ENCODE measurements at regions not wholly inside any gene's neighbourhood (a gene's known extent, or its start where the extent isn't known, plus 50 kb on each side); places are given as distances from the start of the nearest gene placed in this dataset.
"Not testable (repeated sequence)": the region's sequence is repeated elsewhere in the genome, so short reads cannot be mapped to it uniquely, and the experiment has no call there.

DNA sequence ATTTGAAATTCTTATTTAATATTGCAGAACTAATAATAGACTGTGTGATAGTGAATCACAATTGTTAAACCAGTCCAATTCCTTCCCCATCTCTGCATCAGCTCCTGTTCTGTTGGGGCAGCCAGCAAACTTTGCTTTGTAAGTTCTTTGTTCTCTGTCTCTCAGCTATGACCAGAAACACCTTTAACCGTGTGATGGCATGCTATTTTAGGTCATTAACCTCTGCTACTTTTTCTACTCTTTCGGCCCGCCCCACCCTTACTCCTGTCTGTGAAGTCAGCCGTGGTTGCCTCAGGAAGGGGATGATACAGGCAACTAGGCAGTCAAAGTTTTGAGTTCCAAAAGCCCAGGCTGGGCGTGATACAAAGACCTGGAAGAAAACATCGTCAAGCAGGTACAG is 51.3 kb upstream of the EGFL6 start:
- DNase-seq (ENCODE audit: low spot score): no peak

DNA sequence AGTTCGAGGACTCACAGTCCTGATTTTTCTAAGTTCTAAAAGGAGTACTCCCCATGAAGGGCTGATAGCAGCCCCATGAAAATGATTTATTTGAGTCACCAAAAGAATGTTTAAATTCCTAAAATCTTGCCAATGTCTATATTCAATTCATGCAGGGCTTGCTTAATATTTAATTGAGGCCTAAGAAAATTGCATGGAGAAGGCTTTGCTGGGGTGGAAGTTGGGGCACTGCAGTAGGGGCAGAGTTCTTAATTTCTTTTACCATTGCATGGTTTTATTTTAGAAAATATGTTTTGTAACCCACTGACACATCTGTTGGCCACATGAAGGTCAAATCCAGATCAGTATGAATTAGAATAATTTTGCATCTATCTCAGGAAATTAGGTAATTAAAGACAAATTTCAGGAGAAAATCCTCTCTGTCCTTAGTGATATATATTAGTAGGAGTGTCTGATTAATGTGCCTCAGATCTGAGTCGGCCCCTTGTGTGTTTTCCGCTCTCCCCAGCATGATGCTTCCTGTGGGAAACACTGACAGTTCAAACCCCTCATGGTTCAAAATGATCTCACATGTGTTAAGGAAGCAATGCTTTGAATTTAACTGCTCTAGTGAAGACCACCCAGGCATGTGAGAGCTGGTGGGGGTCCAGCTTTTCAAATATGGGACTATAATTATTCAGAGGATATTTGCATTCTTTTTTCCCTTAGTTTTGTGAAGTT is 54.0 kb upstream of the EGFL6 start:
- DNase-seq (ENCODE audit: low spot score): no peak

DNA sequence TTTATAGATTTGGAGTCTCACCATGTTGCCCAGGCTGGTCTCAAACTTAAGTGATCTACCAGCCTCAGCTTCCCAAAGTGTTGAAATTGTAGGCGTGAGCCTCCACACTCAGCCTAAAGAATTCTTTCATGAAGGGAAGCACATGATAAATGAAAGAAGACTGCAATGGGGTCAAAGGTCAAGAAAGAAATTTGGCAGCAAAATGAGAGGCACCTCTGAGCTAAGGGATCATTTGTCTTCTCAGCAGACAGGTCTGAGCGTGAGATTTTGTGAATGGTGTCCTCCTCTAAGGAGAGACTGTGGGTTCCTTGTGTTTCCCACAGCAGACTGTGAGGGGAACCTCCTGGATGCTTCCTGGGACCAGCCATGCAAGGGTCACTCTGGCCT is 57.5 kb upstream of the EGFL6 start:
- DNase-seq (ENCODE audit: low spot score): no peak

DNA sequence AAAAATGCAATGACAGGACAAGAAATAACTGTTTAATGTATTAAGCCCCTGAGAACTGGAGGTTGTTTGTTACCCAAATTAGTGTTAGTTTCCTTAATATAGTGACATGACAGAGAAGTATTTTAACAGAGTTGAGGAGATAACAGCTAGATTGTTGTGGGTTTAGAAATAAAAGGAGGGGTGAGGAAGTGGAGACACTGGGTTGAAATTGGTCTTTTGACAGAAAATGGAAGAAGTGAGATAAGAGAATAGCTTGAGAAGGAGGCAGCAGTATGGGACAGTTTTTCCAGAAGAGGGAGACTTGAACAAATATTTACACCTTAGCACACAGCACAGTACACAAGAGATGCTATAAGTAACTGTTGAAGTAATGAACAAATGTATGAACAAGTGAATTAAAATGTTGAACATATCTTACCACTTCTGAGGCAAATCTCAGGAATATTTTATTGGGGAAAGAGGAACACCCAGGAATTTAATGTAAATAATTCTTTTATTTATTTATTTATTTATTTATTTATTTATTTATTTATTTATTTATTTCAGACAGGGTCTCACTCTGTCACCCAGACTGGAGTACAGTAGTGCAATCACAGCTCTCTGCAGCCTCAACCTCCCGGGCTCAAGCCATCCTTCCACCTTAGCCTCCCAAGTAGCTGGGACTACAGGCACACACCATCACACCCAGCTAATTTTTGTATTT is 58.0 kb upstream of the EGFL6 start:
- DNase-seq (ENCODE audit: low spot score): no peak

DNA sequence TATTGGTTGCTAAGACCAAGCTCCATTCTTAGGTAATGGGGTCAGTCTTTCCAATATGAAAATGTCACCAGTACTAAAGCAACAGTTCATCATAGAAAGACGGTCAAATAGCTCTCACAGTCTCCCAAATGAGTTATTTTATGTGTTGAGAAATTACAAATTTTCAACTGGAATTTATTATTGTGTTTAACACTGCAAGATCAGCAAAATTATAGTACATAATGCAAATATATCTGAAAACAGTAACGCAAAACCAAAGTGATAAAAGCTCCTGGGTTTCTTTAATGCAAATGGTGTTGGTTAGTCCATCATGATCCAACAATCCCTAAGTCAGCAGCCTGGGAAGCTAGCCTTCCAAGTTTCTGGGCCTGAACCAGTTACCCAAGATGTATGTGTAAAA is 61.5 kb upstream of the EGFL6 start:
- DNase-seq (ENCODE audit: low spot score): no peak

DNA sequence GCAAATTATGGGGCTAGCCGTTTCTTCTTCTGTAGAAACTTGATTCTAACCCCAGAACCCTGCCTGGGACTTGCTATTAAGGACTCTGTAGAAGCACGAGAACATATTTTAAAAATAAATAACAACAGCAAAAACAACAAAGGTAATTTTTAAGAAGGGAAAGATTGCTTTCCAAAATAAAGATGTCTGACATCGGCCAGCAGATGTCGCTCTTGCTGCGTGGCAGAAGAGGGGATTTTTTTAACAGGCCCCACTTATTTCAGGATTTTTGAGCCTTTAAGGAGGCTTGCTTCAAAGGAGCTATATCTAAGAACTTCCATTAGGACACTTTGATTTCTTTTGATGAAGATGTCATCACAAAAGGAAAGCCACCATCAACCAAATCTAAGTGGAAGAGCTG is 62.8 kb upstream of the EGFL6 start:
- peak; percentile 38 for DNase-seq (ENCODE audit: low spot score)

DNA sequence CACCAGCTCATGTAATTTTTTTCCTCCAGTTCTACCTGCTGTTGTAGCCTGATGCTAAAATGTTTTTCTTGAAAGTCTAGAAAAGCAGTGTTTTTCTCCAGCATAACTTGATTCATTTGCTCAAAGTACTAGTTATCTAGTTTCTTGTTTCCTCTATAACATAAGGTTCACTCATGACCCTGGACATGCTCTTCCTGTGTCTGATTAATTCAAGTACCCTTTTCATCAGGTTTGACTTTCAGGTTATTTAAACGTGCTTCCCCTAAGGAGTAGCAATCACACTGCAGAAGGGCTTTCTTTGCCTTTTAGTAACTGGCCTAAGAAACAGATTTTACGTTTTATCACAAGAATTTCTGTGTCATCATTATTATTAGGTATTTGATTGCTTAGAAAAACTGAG is 66.8 kb upstream of the EGFL6 start:
- DNase-seq (ENCODE audit: low spot score): no peak

DNA sequence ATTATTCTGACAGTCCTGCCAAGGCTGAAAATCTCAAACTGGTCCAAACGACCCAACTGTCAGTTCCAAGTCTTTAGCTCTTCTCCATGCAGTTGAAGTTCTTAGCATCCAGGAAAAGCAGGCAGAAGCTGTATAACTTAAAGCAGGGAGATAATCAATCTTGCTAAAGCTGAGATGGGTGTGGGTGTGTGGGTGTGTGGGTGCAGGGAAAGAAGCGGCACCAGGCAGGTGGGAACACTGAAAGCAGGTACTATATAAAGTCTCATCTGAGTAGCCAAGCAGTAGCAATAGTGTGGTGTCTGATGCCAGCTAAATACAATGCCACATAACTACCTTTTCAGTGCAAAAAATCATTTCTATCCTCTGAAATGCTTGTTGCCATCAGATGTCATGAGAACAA is 69.7 kb upstream of the EGFL6 start:
- no peak for DNase-seq (ENCODE audit: low spot score)

DNA sequence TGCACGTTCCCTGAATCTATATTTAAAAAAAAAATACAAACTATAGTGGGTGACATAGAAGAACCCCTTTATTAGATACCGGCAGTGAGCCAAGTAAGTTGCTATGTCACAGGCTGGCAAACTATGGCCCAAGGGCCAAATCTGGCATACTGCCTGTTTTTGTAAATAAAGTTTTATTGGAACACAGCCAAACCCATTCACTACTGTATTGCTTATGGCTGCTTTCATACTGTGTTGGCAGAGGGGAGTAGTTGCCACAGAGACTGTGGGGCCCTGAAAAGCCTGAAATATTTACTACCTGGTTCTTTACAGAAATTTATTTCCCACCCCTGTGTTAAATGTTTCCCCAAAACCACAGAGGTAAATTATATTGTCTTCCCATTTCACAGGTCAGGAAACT is 71.2 kb upstream of the EGFL6 start:
- DNase-seq (ENCODE audit: low spot score): no peak

DNA sequence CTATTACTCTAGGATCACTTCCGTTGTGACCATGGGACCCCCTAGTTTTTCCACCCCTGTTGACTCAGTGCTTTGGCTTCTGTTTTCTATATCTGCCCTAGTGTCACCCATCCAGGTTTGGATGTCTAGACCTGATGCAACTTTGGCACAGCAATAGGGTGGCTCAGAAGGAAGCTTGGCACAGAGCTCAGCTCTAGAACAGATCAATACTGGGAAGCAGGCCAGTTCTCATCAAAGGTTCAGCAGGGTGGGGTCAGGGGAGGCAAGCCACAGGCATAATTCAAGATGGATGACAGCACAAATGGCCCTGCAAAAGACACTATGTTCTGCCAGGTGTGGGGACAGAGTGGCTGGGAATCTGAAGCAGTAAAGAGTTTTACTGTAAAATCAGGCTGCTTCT is 74.2 kb upstream of the EGFL6 start:
- DNase-seq (ENCODE audit: low spot score): no peak

DNA sequence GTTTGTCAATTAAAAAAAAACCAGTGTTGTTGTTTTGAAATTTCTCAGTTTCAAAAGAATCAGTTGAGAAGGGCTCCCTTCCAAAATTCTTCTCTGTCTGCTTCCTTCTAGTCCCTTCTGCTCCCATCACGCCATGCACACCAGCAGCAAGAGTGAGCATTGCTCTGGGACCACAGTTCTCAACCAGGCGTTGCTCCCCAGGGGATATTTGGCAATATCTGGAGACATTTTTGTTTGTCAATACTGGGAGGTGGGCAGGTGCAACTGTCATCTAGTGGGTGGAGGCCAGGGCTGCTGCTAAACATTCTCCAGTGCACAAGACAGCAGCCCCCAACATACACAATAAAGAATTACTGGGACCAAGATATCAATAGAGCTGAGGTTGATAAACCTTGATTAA is 74.8 kb upstream of the EGFL6 start:
- no peak for DNase-seq (ENCODE audit: low spot score)

DNA sequence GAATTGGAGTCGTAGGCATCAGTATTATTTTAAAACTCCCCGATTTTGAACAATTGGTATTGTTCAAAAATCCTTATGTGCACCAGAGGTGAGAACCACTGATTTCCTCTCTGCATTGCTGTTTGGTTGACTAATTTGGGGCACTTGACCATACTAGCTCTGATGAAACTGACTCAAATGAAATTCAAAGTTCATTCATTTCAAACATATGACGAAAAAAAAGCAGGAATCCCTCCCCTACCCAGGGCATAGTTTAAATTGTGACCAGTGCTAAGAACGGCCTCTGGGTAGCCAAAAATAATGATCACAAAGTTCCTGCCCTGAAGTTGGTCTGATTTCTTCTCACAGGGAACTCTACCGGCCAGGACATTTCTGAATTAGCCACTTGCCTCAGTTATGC is 75.7 kb upstream of the EGFL6 start:
- no peak for DNase-seq (ENCODE audit: low spot score)

DNA sequence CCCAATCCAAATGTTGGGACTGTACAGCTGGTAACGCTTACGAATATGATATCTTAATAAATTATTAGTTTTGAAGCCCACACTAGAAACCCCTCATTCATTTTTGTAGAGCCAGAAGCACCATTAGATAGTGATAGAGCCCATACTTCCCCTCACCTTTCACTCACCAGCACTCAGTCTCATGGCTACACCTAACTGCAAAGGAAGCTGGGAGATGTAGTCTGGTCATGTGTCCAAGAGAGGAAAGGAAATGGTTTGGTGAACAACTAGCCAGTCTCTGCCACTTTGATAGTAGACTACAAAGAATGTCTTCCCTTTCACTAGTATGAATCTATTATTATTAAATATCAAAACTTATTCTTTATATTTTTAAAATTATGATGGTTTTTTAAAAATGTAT is 77.1 kb upstream of the EGFL6 start:
- no peak for DNase-seq (ENCODE audit: low spot score)

DNA sequence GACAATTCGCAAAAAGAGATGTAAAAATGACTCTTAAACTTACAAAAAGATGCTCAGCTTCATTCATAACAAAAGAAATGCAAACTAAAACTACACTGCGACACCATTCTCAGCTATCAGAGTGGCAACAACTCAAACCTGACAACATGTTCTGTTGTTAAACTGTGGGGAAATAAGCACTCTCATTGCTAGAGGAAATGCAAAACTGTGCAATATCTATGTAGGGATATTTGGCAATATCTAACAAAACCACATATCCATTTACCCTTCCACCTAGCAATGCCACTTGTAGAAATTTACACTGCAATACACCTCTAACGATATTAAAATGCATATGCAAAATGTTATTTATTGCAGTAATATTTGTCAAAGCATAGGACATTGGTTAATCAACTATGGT is 78.3 kb upstream of the EGFL6 start:
- DNase-seq (ENCODE audit: low spot score): no peak

DNA sequence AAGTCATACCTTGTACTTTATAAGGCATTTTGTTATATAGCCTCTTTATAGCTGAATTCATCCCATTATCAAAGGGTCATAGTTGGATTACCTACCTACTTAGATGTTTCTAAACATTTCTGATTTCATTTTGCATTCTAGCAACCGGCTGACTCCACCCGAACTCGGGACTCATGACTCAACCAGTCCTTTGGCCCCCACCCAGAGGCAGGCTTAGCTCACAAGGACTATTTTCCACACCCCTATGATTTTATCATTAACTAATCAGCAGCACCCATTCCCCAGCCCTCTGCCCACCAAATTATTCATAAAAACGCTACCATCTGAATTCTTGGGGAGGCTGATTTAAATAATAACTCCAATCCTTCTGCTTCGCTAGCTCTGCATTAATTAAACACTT is 79.9 kb upstream of the EGFL6 start:
- DNase-seq (ENCODE audit: low spot score): no peak

DNA sequence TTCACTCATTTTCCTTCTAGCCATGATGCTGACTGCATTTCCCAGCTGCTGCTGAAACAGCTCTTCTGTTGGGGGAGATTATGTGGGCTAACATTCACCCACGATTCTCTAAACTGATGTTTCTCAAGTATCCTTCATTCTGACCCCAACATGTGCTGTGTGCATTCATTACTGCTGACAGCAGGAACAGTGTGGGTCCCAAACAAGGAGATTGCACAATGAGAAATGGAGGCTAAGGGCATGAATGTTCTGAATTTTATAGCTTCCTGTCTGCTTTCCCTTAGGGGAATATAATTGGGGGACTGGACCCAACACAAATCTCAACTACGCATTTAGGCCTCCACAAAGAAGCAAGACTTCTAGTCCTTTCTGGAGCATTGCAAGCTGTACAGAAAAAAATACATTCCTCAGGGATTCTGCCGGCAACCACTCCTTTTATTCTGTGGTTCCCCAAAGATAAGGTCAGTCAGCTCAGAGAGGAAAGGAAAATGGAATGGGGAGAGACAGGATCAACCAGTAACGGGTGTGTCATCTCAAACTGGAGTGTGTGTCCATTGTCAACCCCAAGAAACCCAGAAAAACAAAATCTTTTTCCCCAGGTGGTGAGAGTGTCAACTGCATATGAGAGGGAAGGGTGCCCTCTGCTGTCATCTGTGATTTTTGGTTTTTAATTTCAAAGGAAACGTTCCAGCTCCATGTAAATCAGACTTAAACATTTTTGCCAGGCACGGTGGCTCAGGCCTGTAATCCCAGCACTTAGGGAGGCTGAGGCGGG is 81.5 kb upstream of the EGFL6 start:
- peak; percentile 41 for DNase-seq (ENCODE audit: low spot score)

DNA sequence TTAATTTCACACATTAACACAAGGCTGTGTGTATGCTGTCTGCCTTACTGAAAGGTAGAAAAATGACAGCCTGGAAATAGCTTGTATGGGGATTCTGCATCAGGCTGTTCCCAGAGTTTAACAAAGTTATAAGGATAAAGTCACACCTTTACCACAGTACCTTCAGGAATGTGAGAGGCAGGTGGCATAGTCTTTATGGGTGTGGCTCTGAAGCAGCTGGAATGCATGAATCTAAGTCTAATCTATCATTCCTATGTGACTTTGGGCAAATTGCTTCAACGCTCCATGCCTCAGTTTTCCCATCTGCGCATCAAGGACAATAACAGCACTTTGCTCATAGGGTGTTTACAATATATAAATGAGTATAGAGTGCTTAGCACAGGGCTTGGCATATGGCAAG is 84.2 kb upstream of the EGFL6 start:
- no peak for DNase-seq (ENCODE audit: low spot score)

DNA sequence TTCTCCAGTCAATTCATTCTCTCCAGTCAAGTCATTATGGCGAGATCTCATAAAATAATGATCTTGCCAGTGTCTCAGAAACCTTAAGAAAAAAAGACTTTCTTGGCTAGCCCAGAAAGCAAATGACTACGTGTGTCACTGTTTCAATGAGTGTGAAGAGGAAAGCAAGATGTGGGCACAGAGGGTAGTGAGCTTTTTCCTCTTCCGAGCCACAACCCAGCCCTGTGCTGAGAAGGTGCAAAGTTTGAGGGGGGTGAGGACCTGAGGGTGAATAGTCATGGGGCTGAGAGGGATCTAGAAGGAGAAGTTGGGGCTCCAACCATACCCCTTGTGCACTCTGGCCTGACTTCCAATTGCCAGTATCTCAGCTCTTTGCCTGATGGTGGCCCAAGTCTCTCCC is 85.6 kb upstream of the EGFL6 start:
- no peak for DNase-seq (ENCODE audit: low spot score)

DNA sequence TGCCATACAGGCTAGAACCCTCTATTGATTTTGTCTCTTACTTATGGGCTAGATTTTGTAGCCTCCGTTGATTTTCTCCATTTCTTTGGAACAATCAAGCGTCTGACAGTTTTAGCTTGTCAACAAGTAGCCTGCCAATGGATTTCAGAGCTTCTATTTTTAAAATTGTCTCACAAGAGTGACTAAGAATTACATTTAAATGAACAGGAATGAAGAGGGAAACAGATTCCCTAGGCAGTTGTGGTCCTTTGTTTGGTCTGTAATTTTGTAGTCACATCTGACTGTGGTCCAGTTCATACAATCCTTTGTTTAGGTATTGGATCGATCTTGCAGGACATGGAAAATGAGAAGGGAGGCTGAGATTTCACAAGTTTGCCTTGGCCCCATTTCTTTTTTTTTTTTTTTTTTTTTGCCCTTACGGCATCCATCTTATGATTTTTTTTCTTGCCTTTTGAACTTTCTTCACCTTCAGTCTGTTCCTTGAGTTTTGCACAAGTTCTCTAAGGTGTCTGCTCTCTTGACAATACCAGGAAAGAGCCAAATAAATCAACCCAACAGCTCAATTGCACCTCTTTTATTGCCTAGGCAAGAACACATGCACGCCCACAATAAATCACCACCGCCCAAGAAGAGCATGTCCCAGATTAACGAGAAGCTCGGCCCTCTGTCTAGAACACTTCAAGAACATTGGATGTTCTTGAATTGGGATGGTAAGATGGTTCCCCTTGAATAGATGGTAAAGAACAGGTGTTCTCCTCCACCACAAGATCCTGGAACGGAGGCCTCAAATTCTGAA is 86.5 kb upstream of the EGFL6 start:
- no peak for DNase-seq (ENCODE audit: low spot score)

DNA sequence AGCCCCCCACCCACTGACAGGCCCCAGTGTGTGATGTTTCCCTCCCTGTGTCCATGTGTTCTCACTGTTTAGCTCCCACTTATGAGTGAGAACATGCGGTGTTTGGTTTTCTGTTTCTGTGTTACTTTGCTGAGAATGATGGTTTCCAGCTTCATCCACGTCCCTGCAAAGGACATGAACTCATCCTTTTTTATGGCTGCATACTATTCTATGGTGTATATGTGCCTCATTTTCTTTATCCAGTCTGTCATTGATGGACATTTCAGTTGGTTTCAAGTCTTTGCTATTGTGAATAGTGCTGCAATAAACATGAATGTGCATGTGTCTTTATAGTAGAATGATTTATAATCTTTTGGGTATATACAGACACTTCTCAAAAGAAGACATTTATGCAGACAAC is 88.6 kb upstream of the EGFL6 start:
- not testable (repeated sequence) for DNase-seq (ENCODE audit: low spot score)

DNA sequence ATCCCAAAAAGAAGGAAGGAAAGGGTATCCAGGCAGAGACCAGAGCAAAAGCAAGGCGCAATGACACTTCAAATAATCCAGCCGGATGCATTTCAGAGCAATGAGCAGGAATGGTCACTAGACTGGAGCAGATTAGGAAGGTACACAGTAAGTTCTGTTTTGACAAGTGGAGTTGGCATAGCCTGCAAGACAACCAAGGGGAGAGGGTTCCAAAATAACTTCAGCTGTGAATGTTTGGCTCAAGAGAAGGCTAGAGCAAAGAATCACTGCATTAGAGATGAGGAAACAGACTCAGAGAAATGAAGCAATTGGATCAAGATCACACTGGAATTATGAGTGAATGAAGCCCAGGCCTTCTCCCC is 90.0 kb upstream of the EGFL6 start:
- DNase-seq (ENCODE audit: low spot score): no peak

DNA sequence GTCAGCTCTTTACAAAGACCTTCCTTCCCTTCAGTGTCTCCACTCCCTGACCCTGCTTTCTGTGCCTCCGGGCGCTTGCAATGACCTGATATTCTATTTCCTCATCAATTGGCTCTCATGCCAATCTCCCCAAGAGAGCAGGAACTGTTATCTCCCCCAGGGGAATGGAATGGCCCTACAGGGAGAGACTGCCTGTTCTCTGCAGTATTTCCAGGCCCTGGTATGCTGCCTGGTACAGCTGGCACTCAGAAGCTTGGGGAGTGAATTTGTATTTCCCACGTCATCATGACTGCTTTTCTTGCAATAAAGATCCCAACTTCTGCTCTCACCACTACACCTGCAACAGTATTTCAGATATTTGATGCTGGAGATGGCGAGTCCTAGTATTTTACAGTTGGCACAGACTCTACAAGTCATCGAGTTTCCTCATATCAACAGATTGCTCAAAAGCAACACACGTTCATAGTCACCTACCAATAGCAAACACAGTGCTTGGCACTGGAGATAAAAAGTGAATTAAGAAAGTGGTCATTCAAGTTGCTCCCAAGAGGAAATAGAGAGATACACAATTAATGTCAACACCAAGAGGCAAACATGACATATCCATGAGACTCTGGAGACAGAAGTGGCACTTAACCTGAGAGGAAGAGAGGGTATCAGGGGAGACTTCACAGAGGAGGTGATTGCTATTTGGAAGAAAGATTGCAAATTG is 90.5 kb upstream of the EGFL6 start:
- DNase-seq (ENCODE audit: low spot score): no peak

Measured in COLO829 (cell line).